Head of caudate nucleus (tissue), 42 donors: ENCODE measurements at regions not wholly inside any gene's neighbourhood (a gene's known extent, or its start where the extent isn't known, plus 50 kb on each side); places are given as distances from the start of the nearest gene placed in this dataset.

Source experiments
- DNase-seq, 42 donors: peaks; one replicate each; pipeline versions ENCODE4 v3.0.0 to v3.0.0-alpha.2; 2020 to 2021; ENCODE audit warnings: mixed read lengths in 7 of 42
- intact Hi-C: fragments of 100-400 bp; cut with DNase I; formaldehyde crosslinking; loops from one replicate; pipeline ENCODE4 v1.15.0; 2022

DNA sequence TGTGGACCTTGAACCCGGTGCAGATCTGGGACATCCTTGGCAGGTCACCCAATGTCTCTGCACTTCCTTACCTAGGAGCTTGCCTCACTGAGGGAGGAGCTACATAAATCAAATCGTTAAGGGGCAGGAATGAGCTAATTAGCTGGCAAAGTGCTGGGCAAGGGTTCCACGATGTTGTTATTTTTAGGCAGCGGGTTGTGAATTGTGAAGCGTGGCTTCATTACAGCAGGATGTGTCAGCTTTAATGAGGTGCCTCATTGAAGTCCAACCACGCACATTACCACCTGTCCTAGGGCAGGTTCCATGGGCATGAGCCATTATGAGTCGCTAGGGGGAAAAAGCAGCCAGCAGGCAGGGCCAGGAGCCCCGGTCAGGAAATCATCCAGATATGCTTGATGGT is 127.0 kb upstream of the AGAP1 start:
- intact Hi-C loops = no loop called here

DNA sequence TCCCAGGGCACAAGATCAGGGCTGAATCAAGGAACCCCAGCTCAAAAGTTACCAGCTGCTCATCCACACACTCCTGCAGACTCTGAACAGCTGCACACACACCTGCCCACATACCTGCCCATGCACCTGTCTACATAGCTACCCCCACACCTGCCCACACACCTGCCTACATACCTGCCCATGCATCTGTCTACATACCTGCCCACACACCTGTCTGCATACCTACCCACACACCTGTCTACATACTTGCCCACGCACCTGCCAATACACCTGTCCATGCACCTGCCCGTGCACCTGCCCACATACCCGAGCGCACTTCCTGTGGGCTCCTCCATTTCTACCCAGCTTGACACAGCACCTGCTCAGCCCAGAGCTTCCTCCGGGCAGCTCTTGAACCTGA is 122.8 kb upstream of the AGAP1 start:
- intact Hi-C loops = no loop called here
- no peak for DNase-seq

More for the DNA sequence above, 127.0 kb upstream of the AGAP1 start:
- no peak for DNase-seq

DNA sequence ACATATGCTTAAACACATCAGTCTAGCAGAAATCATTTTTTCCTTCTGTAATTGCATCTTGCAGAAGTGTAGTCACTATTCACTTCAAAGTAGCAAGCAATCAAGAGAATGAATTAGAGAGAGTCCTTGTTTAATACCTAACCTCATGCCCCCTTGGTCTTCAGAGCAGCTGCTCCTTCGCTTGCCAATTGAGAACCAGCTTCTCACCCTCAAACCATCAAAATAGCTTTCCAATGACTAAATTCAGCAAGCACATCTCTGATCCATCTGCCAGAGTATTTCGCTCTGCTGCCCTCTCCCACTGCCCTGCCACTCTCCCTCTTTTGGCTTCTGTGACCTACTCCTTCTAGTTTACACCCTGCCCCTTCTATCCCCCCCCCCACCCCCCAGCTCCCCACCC is 120.7 kb upstream of the AGAP1 start:
- intact Hi-C loops = no loop called here
- no peak for DNase-seq

DNA sequence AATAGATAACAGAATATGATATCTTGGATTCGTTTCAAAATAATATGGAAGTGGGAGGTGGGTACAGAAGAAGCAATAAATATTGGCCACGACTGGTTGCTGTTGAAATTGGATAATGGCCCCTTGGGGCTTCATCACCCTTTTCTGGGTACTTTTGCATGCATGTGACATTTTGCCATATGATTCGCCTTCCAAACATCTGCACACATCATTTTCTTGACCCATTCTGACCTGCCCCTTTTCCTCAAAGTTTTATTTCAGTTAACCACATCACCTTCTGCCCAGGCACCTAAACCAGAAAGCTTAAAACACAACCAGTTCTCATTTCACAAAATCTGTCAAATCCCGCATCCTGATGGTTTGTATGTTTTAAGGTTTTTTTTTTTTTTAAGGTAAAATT is 116.7 kb upstream of the AGAP1 start:
- no peak for DNase-seq
- intact Hi-C loops = no loop called here

DNA sequence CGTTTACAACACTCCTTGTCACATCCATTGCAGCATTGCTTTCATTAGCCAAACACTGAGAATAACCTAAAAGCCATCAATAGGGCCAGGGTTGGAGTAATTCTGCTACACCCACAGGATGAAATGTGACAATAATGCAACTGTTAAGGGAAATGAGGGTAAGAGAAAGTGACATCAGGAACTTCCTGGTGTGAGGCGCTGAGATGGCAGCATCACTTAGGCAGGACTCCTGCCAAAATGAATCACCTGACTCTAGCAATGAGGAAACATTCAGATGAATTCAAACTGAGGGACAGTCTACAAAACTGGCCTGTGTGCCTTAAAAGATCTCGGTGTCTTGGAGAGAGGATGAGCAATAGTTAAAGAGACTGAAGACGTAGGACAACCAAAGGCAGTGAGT is 115.6 kb upstream of the AGAP1 start:
- DNase-seq = peak in 5 of 42 donors; percentile 25 to 57 (median 26)
- intact Hi-C loops = no loop called here

DNA sequence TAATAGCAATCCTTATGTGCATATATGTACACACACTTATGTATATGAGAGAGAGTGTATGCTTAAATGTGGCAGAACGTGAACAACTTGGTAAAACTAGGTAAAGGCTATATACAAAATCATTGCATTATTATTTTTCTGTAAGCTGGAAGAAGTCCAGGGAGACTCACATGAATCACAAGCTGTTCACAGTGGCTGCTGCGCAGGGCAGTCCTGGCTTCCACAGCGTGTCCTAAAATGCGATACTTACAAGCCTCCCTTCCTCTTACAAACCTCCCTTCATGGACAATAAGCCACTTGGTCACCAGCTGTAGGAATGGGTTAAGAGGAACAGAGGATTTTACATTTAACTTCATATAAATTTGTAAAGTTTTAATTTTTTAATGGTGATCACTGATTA is 114.9 kb upstream of the AGAP1 start:
- intact Hi-C loops = no loop called here
- no peak for DNase-seq

DNA sequence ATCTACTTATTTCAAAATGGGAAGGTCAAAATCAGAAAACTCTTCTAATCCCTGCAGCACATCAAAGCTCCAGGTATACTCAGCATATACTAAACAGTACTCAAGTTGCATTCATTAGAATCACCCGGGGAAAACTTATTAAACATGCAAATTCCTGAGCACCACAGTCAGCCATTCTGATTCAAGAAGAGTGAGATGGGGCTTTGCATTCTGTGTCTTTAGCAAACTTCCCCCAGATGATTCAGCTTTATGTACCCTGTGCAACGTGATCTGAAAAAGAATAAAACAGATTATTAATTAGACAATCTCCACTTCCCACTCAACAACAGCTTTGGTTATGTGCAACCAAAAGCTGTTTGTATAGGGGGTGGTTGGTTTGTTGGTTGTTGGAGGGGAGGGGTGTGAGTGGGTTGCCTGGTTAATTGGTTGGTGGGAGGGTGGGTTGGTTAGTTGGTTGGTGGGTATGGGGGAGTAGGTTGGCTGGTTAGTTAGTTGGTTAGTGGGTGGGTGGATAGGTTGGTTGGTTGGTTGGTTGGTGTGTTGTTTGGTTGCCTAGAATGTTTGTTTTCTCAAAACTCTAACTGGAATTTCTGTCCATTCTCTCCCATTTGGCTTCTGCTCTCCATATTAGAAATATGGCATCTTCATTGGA is 112.5 kb upstream of the AGAP1 start:
- no peak for DNase-seq
- intact Hi-C loops = no loop called here

DNA sequence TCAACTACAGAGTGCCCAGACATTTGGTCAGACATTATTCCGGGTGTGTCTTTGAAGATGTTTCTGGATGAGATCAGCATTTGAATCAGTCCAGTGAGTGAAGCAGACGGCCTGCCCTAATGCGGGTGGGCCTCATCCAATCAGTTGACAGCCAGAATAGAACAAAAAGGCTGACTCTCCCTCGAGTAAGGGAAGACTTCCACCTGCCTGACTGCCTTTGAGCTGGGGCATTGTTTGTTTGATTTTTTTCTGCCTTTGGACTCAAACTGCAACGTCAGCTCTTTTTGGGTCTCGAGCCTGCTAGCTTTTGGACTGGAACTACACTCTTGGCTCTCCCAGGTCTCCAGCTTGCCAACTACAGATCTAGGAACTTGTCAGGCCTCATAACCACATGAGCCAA is 111.7 kb upstream of the AGAP1 start:
- intact Hi-C loops = no loop called here
- DNase-seq = no peak

DNA sequence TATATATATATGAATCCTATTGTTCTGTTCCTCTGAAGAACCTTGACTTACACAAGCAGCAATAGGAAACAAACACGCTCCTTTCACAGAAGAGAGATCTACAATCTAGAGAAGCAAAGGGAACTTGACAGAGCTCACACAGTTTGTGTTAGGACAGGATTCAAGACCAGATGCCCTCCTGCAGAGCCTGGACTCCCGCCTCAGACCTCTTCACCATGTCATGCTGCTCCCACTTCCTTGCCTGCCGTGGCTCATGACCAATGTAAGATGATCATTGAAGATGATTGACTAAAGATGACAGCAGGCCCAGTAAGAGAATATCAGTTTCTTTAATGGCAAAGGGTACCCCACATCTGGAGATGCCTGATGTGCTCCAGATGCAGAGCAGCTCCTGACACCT is 111.2 kb upstream of the AGAP1 start:
- intact Hi-C loops = no loop called here
- DNase-seq = no peak

DNA sequence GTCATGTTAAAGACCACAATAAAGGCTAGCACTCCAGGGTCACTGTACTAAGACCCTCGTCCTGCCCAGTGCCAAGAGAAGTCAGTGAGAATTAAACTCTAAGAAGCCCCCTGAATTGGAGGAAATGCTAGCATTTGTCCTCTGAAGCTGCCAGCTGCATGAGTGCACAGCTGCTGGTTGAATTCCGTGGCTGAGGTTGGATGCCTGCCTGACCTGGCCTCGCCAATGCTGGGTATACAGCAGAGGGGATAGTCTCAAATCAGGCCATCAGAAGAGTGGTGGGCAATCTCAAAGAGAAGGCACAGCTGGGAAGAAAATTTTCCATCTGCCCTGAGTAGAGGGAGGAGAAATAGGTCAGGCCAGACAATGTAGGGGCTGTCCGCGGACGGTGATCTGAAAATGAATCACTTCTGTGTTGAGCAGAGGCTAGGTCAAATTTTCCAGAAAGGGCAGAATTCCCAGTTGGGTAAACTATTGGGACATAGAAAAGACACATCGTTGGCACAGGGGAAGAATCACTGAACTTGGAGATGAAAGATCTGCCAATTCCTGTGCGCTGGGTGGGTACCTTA is 110.5 kb upstream of the AGAP1 start:
- intact Hi-C loops = no loop called here
- peak in 23 of 42 donors; percentile 13 to 72 (median 32) for DNase-seq

DNA sequence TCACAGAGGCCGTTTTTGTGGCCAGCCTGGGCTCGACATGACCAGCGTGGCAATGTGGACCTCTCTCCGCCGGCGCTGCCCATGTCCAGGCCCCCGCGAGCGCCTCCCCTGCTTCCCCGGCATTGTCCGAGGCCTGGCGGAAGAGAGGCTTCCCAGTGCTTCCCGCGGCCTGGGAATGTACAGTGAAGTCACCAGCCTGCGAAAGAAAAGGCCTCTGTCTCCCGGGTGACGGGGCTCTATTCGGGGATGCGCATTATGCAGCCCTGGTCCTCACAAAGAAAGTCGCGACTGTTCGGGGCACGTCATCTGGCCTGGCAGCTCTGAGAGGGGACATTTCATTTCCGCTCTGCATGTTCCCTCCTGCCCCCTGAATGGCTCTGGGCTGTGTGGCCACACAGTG is 109.2 kb upstream of the AGAP1 start:
- DNase-seq = peak; percentile 77 to 96 (median 89)
- intact Hi-C loops = no loop called here

DNA sequence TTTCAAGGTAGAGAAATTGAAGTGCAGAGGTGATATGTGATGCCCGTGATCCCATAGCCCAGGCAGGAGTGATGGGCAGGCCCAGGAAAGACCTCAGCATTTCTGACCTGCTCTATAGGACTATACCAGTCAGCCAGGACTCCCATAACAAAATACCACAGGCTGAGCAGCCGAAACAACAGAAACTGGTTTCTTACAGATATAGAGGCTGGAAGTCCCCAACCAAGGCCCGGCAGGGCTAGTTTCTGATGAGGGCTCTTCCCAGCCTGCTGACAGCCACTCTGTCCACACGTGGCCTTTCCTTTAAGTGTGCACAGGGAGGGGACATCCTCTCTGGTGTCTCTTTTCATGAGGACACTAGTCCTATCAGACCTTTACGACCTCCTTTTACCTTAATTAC is 104.2 kb upstream of the AGAP1 start:
- DNase-seq = no peak
- intact Hi-C loops = no loop called here

DNA sequence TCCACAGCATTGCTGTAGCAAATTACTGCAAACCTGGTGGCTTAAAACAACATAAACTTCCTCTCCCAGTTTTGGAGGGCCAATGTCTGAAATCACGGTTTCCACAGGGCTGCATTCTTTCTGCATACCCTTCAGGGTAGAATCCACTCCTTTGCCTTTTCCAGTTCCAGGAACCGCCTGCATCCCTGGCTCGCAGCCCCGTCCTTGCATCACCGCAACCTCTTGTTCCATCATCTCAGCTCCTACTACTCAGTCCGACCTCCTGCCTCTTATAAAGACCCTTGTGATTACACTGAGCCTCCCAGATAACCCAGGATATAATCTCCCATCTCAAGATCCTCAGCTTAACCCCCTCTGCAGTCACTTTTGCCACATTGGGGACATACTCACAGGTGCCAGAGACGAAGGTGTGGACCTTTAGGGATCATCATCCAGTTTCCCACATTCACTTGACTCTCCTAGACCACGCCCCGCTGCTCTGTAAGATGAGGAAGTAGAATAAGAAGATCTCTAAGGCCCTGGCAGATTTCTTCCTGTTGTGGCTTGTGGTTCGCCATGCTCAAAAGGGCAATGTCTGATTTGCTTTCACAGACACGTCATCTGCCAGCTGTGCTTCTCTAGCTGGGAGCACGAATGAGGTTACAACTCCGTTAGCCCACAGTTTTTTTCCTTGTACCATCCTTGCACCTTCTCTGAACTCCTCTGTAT is 103.6 kb upstream of the AGAP1 start:
- intact Hi-C loops = no loop called here
- peak in 28 of 42 donors; percentile 7 to 71 (median 35) for DNase-seq

DNA sequence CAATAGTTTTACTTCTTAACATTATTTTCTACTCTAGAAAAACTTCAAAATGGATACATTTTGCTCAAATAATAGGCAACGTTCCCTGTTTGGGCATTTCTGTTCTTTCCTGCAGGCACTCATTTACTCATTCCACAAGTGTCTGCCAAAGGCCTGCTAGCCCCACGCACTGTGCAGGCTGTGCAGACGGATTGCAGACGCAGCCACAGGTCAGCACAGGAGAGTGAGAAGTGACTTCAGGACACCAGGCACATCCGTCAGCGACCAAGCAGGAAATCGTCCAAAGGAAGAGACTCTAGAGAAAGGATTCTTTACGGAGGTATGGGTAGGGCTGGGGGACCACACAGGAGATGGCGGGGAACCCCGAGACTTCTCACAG is 103.0 kb upstream of the AGAP1 start:
- intact Hi-C loops = no loop called here
- no peak for DNase-seq

DNA sequence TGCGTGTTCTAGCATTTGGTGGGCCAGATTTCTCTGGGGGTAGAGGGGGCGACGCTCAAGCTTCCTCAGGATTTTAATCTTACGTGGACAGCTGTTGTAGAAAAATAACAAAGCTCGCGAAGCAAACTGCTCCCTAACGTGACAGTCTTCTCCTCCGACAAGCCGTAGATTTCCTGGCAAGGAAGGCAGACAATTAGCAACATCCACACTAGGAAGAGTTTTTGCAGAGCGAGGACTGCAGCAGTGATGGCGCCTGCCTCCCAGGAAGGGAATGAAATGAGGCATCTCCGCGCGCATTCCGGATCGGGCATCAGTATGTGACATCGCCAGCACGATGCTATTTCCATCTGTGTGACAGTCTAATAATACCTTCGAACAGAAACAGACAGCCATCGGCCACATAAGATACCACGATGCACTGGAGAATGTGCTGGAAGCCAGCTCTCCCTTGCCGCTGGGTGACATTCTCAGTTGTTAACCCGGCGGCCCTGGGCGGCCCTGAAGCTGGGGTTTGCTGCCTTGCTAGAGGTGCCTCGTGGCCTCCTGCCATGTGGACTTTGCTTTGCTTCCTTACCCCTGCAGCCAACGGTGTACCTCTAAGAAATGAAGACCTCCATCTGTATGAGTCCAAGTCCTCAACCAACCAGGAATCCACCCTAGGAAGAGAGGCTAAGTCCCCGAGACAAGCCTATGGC is 101.8 kb upstream of the AGAP1 start:
- peak in 6 of 42 donors; percentile 12 to 51 (median 22) for DNase-seq
- intact Hi-C loops = no loop called here

DNA sequence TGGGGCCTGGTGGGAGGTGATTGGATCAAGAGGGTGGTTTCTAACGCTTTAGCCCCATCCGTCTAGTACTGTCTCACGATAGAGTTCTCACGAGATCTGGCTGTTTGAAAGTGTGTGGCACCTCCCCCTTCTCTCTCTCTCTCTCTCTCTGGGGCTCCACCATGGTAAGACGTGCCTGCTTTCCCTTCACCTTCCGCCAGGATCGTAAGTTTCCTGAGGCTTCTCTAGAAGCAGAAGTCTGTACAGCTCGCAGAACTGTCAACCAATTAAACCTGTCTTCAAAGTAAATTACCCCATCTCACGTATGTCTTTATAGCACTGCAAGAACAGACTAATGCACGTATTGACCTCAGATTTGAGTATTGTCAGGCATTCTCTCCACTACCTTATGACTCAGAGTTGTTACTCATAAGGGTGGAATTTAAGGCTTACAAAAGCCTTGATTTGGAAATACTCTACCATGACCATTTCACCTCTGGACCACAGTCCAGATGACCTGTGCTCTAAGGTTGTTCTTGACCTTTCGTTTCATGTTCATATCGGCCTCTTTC is 99.5 kb upstream of the AGAP1 start:
- no peak for DNase-seq
- intact Hi-C loops = no loop called here

DNA sequence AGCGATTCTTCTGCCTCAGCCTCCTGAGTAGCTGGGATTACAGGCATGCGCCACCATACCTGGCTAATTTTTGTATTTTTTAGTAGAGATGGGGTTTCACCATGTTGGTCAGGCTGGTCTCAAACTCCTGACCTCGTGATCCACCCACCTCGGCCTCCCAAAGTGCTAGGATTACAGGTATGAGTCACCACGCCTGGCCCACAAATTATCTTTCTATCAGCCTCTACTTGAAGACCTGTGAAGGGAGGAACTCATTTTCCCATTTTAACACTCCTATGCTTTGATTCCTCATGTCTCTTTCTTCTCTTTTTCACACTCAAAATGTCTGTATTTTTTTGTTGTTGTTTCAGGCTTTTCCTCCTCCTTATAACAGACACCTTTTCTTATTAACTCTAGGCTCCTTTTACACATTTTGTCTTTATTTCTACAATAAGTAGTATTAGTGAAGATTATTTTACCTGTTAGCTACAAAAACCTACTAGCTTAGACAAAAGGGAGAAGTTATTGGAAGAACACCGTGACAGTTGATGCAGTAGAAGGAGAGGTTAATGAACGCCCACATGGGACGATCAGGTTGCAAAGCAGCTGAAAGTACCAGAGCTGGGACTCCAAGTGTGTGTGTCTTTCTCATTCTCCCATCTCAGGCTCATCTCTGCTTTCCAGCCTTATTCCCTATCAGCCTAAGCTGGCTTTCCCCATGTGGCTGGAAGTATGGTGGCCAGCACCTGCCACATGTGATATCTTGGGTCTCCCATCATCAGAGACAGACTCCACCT is 97.6 kb upstream of the AGAP1 start:
- intact Hi-C loops = no loop called here

DNA sequence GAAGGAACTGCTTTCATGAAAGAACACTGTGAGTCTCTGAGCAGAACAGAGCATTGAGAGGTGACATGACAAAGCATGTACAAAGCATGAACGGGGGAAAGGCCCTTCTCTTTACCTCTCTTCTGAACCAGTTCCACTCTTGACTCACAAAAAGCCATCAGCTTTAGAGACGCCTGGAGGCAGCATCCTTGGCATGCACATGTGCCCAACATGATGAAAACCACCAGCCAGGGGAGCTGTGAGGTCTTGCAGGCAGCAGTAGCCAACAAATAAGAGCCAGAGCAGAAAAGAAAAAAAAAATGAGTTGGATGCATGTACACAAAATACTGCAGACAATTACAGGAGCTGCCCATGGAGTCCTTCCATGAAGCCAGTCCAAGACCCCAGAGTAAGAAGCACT is 95.5 kb upstream of the AGAP1 start:
- intact Hi-C loops = no loop called here
- no peak for DNase-seq

More for the DNA sequence above, 97.6 kb upstream of the AGAP1 start:
- peak in 6 of 42 donors; percentile 18 to 60 (median 37) for DNase-seq

DNA sequence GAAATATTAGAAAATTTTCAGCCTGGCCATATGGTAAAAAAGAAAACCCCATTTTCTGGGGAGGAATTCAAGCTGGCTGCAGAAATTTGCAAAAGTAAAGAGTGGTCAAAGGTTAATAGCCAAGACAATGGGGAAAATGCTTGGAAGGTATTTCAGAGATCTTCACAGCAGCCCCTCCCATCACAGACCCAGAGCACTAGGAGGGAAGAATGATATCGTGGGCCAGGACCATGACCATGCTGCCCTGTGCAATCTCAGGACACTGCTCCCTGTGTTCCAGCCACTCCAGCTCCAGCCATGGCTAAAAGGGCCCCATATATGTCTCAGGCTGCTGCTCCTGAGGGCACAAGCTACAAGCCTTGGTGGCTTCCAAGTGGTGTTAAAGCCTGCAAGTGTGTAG is 93.9 kb upstream of the AGAP1 start:
- intact Hi-C loops = no loop called here
- DNase-seq = no peak
